Upper lobe of left lung (tissue), 4 donors: ENCODE measurements at regions not wholly inside any gene's neighbourhood (a gene's known extent, or its start where the extent isn't known, plus 50 kb on each side); places are given as distances from the start of the nearest gene placed in this dataset.

Source experiments
- CTCF ChIP-seq, 6 experiments: fragments of 450-650 bp in 4 of 6; fragments of 200-600 bp in 2 of 6; sonication (generic) in 2 of 6; IDR thresholded peaks; one replicate each; pipeline ENCODE4 v1.5.1; 2016 to 2019; ENCODE audit warnings: antibody characterized with exemption in 6 of 6
- EP300 ChIP-seq, 4 donors: sonication (generic); formaldehyde crosslinking; IDR thresholded peaks; one replicate each; pipeline ENCODE4 v1.5.1; 2017; ENCODE audit warnings: antibody characterized with exemption in 4 of 4, control low read depth in 2 of 4
- POLR2A ChIP-seq, 4 donors: fragments of 450-650 bp; IDR thresholded peaks; one replicate each; pipeline ENCODE4 v1.5.1; 2016 to 2017; ENCODE audit warnings: antibody characterized with exemption in 4 of 4, mild to moderate bottlenecking in 2 of 4
- POLR2AphosphoS5 ChIP-seq, 2 donors: sonication (generic); formaldehyde crosslinking; IDR thresholded peaks; one replicate each; pipeline ENCODE4 v1.5.1; 2017; ENCODE audit warnings: antibody characterized with exemption in 2 of 2

- TF ChIP-seq CTCF (IDR thresholded peaks at IDR 0.05): no peak
- TF ChIP-seq POLR2AphosphoS5 (IDR thresholded peaks at IDR 0.05): no peak
- no peak for TF ChIP-seq POLR2A (IDR thresholded peaks at IDR 0.05)
- TF ChIP-seq EP300 (IDR thresholded peaks at IDR 0.05): no peak
Measured at GRCh38 chr20:43334080-43334479, 123.6 kb upstream of the SRSF6 start.
